Stimulated activated CD8-positive, alpha-beta memory T cell treated with anti-CD3 and anti-CD28 coated beads, Interleukin-4, amount 100 ng/mL, for 1 hour (primary cell): ENCODE measurements at regions not wholly inside any gene's neighbourhood (a gene's known extent, or its start where the extent isn't known, plus 50 kb on each side); places are given as distances from the start of the nearest gene placed in this dataset.
"Not testable (repeated sequence)": the region's sequence is repeated elsewhere in the genome, so short reads cannot be mapped to it uniquely, and the experiment has no call there.

Source experiments
- DNase-seq, 2 donors: peaks; one replicate each; pipeline ENCODE4 v3.0.0-alpha.2; 2020; ENCODE audit warnings: low read depth in 2 of 2, low spot score in 1 of 2

- DNase-seq, result no peak
Observed at GRCh38 chr14:22266142-22266442, 322.9 kb downstream of the DAD1 start.

- DNase-seq, result no peak
Observed at GRCh38 chr14:22265319-22266141, 323.5 kb downstream of the DAD1 start.

- no peak for DNase-seq
Observed at GRCh38 chr14:22264759-22265158, 324.3 kb downstream of the DAD1 start.

DNA sequence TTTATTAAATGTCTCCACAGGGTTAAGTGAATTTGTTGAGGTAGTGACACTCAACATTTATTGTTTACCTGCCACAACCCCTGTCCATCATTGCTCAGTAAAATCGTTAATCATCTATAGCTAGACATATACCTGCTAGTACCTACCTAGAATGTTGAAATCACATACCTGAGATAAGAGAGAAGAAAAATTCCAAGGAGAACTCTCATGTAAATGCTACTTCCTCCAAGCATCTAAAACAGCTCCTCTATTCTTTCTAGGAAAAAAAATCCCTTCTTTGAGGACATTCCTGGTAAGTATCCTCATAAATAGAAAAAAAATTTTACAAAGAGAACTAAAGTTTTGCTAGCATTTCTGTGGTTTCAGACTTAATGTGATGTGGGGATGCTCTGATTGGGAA lies 325.1 kb downstream of the DAD1 start:
- no peak for DNase-seq

- no peak for DNase-seq
Observed at GRCh38 chr14:22262881-22263280, 326.1 kb downstream of the DAD1 start.

- DNase-seq, result no peak
Observed at GRCh38 chr14:22255017-22255950, 333.7 kb downstream of the DAD1 start.

GRCh38 chr14:22252686-22253085 lies 336.3 kb downstream of the DAD1 start:
- no peak for DNase-seq

DNA sequence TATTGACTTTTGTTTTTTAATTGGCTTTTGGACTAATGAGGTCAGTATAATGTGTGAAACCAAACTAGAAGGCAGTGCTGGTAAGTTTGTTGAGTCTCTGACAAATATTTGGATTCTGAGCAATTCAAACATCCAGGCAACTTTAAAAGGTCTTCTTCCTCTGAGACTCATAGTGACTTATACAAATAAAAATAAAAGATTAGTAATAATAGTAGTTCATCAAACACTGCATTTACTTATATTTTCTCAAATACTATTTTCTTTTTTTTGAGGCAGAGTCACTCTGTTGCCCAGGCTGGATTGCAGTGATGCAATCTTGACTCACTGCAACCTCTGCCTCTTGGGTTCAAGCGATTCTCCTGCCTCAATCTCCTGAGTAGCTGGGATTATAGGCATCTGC lies 337.9 kb downstream of the DAD1 start:
- no peak for DNase-seq

- DNase-seq, result no peak
Observed at GRCh38 chr14:22249770-22250169, 339.3 kb downstream of the DAD1 start.

DNA sequence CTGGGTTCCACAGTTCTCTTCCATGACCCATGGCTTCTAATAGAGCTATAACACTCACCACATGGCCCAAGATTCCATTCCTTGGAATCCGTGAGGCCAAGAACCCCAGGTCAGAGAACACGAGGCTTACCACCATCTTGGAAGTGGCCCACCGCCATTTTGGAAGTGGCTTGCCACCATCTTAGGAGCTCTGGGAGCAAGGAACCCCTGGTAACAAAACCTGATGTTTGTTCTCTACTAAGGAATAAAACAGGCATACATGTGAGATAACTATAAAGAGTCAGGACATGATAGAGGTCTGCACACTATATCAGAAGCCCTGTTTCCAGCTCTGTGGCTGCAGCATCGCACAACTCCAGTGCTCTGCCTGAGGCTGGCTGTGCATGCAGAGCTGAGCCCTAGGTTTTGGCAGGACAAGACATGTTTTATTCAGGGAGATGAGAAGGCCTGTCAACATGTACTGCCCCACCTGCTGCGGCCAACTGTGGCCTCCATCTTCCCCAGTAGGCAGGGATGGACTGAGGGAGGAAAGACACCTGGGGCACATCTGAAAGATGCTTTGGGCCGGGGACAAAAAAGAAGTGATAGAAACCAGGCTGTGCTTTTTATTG lies 344.9 kb downstream of the DAD1 start:
- DNase-seq, result no peak

DNA sequence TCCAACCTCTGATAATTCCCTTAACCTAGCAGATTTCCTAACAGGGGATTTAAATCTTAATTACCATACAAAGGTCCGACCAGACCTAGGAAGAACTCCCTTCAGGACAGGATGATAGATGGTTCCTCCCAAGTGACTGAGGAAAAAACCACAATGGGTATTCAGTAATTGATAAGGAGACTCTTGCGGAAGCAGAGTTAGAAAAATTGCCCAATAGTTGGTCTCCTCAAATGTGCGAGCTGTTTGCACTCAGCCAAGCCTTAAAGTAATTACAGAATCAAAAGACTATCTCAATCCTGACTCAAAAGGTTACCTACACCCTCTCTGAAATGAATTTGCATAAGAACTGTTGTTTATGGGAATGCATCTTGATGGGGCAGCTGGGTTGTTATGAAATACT lies 350.7 kb downstream of the DAD1 start:
- DNase-seq, result not testable (repeated sequence)

GRCh38 chr14:22233377-22233776 lies 355.6 kb downstream of the DAD1 start:
- DNase-seq, result no peak

- no peak for DNase-seq
Observed at GRCh38 chr14:22232933-22233332, 356.1 kb downstream of the DAD1 start.

GRCh38 chr14:22232486-22232885 lies 356.5 kb downstream of the DAD1 start:
- no peak for DNase-seq

DNA sequence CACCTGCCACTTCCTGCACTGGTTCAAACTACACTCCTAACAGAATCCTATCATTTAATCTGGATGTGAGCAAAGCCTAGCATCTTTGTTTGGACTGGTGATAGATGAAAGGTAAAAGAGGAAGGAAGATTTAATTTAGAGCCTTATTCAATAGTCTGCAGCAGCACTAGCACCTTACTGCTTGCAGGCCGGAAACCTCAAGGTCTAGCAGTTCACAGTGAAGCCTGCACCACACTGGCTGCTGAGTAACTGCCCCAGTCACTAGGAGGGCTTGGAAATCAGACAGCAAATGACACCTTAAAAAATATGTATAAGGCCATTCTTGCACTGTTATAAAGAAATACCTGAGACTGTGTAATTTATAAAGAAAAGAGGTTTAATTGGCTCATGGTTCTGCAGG lies 358.0 kb downstream of the DAD1 start:
- peak in 1 of 2 donors; percentile 0 for DNase-seq

GRCh38 chr14:22230517-22230916 lies 358.5 kb downstream of the DAD1 start:
- no peak for DNase-seq

DNA sequence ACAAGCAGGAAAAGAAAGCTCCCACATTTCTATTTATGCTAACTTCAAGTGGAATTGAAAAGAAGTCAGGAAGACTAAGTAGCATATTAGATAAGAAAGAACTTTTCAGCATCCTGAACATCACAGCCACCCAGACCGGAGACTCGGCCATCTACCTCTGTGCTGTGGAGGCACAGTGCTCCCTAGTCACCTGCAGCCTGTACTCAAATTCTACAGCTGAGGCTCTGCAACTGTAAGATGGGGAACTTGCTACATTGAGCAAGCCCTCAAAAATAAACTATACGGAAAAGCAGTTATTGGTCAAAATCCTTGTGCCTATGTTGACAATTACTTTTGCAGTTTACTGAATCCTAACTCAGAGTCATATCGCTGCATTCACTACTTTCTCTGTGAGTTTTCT lies 361.9 kb downstream of the DAD1 start:
- DNase-seq, result no peak

DNA sequence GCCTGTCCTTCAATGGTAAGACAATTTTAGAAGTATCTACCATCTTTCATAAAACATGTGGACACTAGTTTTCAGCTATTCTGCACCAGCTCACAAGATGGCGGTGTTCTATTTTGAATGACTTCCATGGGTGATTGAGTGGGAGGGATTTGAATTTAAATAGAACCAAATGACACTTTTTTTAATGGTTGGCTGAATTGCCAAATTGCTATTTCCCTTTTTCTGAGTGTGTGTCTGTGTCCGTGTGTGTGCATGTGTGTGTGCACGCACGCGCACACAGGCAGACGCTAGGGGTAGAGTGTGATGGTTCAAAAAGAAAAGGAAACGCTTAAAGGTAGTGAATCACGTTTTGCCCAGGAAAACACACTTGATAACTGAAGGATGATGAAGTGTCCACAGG lies 362.6 kb downstream of the DAD1 start:
- no peak for DNase-seq

DNA sequence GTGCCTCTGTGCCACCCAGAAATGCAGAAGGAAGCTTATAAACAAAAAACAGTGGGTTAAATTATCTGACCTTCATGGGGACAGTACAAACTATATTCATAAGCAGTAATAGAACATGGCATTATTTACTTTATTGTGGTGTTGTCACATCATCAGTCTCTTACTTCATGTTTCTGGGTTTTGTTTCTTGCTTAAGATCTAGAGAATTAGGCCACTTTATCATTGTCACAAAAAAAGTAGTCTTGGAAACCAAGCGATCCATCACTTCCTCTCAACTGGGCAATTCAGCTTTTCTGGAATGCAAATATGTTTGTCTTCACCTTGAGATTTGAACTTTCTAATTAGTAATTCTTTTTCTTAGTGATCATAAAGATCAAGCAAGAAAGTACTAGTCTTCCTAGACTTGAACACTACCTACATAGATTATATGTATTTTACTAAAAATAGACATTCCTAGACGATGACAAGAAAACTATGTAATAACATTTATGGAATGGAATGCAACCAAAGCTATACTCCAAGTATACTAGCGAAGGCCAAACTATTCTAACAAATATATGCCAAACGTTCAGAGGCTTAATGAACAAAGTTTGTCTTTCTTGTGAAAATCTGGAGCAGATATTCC lies 363.4 kb downstream of the DAD1 start:
- DNase-seq, result no peak

DNA sequence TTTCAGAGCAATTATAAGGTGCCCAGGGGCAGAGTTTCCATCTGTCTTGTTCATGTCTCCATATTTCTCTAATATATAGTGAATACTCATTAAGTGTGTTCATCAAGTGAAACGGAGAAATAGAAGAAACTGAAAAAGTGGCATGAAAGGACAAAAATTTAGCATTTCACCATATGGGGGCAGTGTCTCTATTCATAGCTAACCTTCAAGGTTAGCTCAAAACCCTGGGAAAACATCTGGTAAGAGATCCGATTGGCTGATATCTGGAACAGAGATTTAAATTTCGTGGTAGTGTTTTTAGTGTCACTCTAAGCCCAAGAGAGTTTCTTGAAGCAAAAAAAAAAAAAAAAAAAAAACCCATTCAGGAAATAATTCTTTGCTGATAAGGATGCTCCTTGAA lies 367.5 kb downstream of the DAD1 start:
- DNase-seq, result no peak

GRCh38 chr14:22220427-22220826 lies 368.6 kb downstream of the DAD1 start:
- DNase-seq, result no peak

- no peak for DNase-seq
Observed at GRCh38 chr14:22218728-22219127, 370.3 kb downstream of the DAD1 start.
